GM12891 (cell line): ENCODE measurements at regions not wholly inside any gene's neighbourhood (a gene's known extent, or its start where the extent isn't known, plus 50 kb on each side); places are given as distances from the start of the nearest gene placed in this dataset.

ENCODE experiments used
- PAX5 ChIP-seq: IDR thresholded peaks from 2 replicates; pipeline ENCODE4 v1.6.1; 2011; ENCODE audit warnings: low read length, moderate library complexity, mild to moderate bottlenecking; ENCODE audit not compliant: insufficient read depth, severe bottlenecking
- POLR2A ChIP-seq: IDR thresholded peaks from 2 replicates; pipeline ENCODE4 v1.6.1; 2011; ENCODE audit warnings: low read depth, low read length, control low read depth
- POLR2AphosphoS5 ChIP-seq: IDR thresholded peaks from 2 replicates; pipeline ENCODE4 v1.6.1; 2011; ENCODE audit warnings: low read depth, low read length, control low read depth
- TAF1 ChIP-seq: IDR thresholded peaks from 2 replicates; pipeline ENCODE4 v1.6.1; 2011; ENCODE audit warnings: low read depth, low read length, control low read depth

DNA sequence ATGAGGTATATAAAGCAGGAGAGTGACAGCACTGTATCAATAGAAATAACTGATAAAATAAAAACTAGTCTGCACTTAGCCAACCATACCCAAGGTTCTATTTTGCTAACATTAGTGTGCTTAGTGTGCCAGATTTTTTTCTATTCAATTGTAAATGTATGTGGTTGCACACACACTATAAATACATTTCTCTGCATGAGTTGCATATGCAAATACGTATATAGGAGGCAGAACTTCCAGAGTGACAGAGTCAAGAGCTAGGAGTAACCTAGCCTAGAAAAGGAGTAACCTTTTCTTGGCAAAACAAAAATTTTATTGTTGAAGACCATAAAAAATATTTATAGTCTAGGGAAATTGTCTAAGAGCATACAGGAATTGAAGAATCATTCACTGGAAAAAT lies 461.6 kb downstream of the GABRG2 start:
- TF ChIP-seq TAF1 (no peak), POLR2A (no peak), POLR2AphosphoS5 (no peak), PAX5 (no peak)
